IMR-90 (cell line): ENCODE measurements at regions not wholly inside any gene's neighbourhood (a gene's known extent, or its start where the extent isn't known, plus 50 kb on each side); places are given as distances from the start of the nearest gene placed in this dataset.

Experiments
- CEBPB ChIP-seq: IDR thresholded peaks from 2 replicates; pipeline ENCODE4 v1.6.1; 2012; ENCODE audit warnings: low read depth, low read length, improper control_type of control experiment
- CHD1 ChIP-seq: IDR thresholded peaks from 2 replicates; pipeline ENCODE4 v1.6.1; 2012; ENCODE audit warnings: low read depth, low read length, improper control_type of control experiment
- MAFK ChIP-seq: IDR thresholded peaks from 2 replicates; pipeline ENCODE4 v1.6.1; 2012; ENCODE audit warnings: low read depth, low read length, improper control_type of control experiment
- MXI1 ChIP-seq: IDR thresholded peaks from 2 replicates; pipeline ENCODE4 v1.6.1; 2012; ENCODE audit warnings: low read depth, mild to moderate bottlenecking, low read length, moderate library complexity, borderline replicate concordance
- NFE2L2 ChIP-seq: fragments of 150-350 bp; IDR thresholded peaks from 2 replicates; pipeline ENCODE4 v1.6.1; 2016; ENCODE audit warnings: low read depth, mild to moderate bottlenecking, low read length
- POLR2A ChIP-seq: IDR thresholded peaks from 2 replicates; pipeline ENCODE4 v1.6.1; 2012; ENCODE audit warnings: mild to moderate bottlenecking, low read depth, low read length
- RAD21 ChIP-seq: IDR thresholded peaks from 2 replicates; pipeline ENCODE4 v1.6.1; 2012; ENCODE audit warnings: low read length, improper control_type of control experiment
- RCOR1 ChIP-seq: IDR thresholded peaks from 2 replicates; pipeline ENCODE4 v1.6.1; 2012; ENCODE audit warnings: mild to moderate bottlenecking, low read length, improper control_type of control experiment; ENCODE audit not compliant: insufficient replicate concordance
- SMC3 ChIP-seq: fragments of 150-350 bp; IDR thresholded peaks from 2 replicates; pipeline ENCODE4 v1.6.1; 2016; ENCODE audit warnings: low read depth, mild to moderate bottlenecking, antibody characterized with exemption, low read length, moderate library complexity
- TF ChIP-seq, protein P1 (sequence below): conservative IDR thresholded peaks from 2 replicates; pipeline ENCODE4 v1.5.1; 2012; ENCODE audit warnings: mild to moderate bottlenecking, low read depth, low read length, improper control_type of control experiment
- TF ChIP-seq, protein P2 (sequence below): fragments of 150-350 bp; IDR thresholded peaks from 2 replicates; pipeline ENCODE4 v1.6.1; 2017; ENCODE audit warnings: mild to moderate bottlenecking, antibody characterized with exemption, low read length, low read depth

DNA sequence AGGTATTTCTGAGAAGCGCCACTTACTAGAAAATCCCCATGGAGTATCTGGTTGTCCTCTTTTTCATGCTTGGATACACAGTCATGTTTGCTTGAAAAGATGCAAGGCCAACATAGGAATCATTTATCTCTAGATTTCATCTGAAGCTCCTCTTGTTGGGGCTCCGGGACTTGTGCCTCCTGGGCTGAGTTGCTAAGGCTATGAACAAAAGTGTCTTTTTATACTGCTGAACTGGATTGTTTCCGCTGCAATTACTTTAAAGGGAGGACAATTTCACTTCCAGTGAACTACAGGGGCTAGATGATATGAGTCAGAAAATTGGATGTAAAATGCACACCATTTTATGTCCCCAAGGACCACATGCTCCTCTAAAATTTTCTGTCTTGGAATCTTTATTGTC is 114.1 kb downstream of the TNFSF13B start:
- no peak for TF ChIP-seq CEBPB
- TF ChIP-seq, protein P1, sequence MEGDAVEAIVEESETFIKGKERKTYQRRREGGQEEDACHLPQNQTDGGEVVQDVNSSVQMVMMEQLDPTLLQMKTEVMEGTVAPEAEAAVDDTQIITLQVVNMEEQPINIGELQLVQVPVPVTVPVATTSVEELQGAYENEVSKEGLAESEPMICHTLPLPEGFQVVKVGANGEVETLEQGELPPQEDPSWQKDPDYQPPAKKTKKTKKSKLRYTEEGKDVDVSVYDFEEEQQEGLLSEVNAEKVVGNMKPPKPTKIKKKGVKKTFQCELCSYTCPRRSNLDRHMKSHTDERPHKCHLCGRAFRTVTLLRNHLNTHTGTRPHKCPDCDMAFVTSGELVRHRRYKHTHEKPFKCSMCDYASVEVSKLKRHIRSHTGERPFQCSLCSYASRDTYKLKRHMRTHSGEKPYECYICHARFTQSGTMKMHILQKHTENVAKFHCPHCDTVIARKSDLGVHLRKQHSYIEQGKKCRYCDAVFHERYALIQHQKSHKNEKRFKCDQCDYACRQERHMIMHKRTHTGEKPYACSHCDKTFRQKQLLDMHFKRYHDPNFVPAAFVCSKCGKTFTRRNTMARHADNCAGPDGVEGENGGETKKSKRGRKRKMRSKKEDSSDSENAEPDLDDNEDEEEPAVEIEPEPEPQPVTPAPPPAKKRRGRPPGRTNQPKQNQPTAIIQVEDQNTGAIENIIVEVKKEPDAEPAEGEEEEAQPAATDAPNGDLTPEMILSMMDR = no peak
- no peak for TF ChIP-seq POLR2A
- TF ChIP-seq MAFK = no peak
- no peak for TF ChIP-seq RAD21
- TF ChIP-seq MXI1 = no peak
- no peak for TF ChIP-seq SMC3
- TF ChIP-seq, protein P2, sequence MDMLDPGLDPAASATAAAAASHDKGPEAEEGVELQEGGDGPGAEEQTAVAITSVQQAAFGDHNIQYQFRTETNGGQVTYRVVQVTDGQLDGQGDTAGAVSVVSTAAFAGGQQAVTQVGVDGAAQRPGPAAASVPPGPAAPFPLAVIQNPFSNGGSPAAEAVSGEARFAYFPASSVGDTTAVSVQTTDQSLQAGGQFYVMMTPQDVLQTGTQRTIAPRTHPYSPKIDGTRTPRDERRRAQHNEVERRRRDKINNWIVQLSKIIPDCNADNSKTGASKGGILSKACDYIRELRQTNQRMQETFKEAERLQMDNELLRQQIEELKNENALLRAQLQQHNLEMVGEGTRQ = no peak
- no peak for TF ChIP-seq CHD1
- no peak for TF ChIP-seq NFE2L2
- no peak for TF ChIP-seq RCOR1
